ENCODE measurements at regions not wholly inside any gene's neighbourhood (a gene's known extent, or its start where the extent isn't known, plus 50 kb on each side); places are given as distances from the start of the nearest gene placed in this dataset.

DNA sequence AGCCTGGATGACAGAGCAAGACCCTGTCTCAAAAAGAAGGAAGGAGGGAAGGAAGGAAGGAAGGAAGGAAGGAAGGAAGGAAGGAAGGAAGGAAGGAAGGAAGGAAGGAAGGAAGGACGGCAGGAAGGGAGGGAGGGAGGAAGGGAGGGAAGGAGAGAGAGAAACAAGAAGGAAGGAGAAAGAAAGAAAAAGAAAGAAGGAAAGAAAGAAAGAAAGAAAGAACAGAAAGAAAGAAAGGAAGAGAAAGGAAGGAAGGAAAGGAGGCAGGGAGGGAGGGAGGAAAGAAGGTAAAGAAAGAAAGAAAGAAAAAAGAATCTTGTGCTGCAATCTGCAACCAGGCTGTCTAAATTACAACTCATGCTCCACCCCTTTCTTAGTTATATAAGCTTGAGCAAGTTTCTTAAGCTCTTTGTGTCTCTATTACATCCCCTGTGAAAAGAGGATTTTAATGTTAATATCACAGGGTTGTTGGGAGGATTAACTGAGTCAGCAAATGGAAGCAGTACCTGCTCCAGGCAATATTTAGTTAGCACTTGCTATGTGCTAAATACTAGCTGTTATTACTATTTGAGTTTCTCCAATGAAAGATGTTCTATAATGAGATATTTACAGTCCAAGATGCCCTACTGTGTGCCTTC is 917.9 kb upstream of the AUTS2 start:
- Histone ChIP-seq H3K9me3 (ENCODE audit: control insufficient read depth in 2 of 2, insufficient read depth in 1 of 2, low read depth in 1 of 2, low read length in 1 of 2) (peaks cover 0 to 5% of the 10 kb centered on the region in 2 donors), H3K27ac (ENCODE audit: low read depth in 1 of 3, low read length in 2 of 3) (no peak overlapping the region), H3K27me3 (ENCODE audit: control insufficient read depth in 3 of 3, insufficient read depth in 3 of 3, low read length in 3 of 3) (no peaks in the 10 kb centered on the region), H3K4me3 (ENCODE audit: low read depth in 1 of 3, low read length in 3 of 3) (no peak overlapping the region), H3K4me1 (ENCODE audit: control insufficient read depth in 3 of 3, insufficient read depth in 2 of 3, low read depth in 1 of 3, low read length in 2 of 3) (no peaks in the 10 kb centered on the region), H3K36me3 (ENCODE audit: control insufficient read depth in 3 of 3, insufficient read depth in 2 of 3, low read depth in 1 of 3, low read length in 3 of 3) (no peaks in the 10 kb centered on the region)
- 65 to 69% (median 65%) methylated on average over 1 of the region's 1 CpG for WGBS, 3 donors
- DNase-seq (no peak), FAIRE-seq (no peak)

DNA sequence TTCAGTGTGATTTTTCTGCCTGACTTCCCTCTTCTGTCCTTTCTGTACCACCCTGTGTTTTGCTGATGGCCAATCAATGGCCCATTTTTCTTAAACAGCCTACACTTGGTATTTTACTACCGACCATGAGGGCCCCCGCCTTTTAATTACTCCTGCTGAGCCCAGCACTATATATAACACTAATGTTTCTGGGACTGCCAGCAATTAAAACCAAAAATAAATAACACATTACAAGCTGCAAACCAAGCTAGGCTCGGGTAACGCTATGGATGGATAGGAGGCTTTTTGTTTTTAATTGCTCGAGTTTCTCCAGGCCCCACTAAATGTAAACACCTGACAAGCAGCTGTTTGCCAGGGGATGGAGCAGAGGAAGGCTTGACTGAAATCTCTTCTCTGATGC is 915.4 kb upstream of the AUTS2 start:
- Histone ChIP-seq H3K27me3 (ENCODE audit: control insufficient read depth in 3 of 3, insufficient read depth in 3 of 3, low read length in 3 of 3) (no peaks in the 10 kb centered on the region), H3K4me1 (ENCODE audit: control insufficient read depth in 3 of 3, insufficient read depth in 2 of 3, low read depth in 1 of 3, low read length in 2 of 3) (no peaks in the 10 kb centered on the region), H3K9me3 (ENCODE audit: control insufficient read depth in 2 of 2, insufficient read depth in 1 of 2, low read depth in 1 of 2, low read length in 1 of 2) (peaks cover 0 to 5% of the 10 kb centered on the region in 2 donors), H3K27ac (ENCODE audit: low read depth in 1 of 3, low read length in 2 of 3) (no peak overlapping the region), H3K36me3 (ENCODE audit: control insufficient read depth in 3 of 3, insufficient read depth in 2 of 3, low read depth in 1 of 3, low read length in 3 of 3) (no peaks in the 10 kb centered on the region), H3K4me3 (ENCODE audit: low read depth in 1 of 3, low read length in 3 of 3) (no peak overlapping the region)
- DNase-seq = no peak
- WGBS, 3 donors = 42 to 52% (median 51%) methylated on average over 5 of the region's 5 CpGs
- FAIRE-seq = no peak

DNA sequence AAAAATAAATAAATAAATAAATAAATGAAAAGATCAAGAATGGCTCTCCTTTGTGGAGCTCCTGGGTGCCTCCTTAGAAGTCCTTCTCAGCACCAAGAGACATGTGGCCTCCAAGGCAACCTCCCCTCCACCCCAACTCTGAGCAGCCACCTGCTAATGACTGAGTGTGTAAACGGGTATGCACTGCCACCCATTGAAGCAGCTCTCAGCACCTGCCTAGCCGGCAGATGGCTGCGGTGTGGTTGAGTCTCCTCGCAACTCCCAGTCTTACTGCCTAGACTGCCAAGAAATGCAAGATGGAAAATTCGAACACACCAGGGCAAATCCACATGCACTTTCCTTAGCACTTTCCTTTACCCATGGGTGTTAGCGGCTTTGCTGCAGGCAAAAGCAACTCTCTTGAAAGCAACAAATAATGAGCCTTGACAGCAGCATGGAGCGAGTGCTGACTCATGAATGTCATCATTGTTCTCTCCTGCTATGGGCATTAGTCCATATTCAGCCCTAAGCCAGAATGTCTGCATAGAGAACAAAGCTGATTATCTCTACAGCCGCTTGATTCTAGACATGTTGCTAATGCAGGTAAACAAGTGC is 913.9 kb upstream of the AUTS2 start:
- Histone ChIP-seq H3K36me3 (ENCODE audit: control insufficient read depth in 3 of 3, insufficient read depth in 2 of 3, low read depth in 1 of 3, low read length in 3 of 3) (no peaks in the 10 kb centered on the region), H3K9me3 (ENCODE audit: control insufficient read depth in 2 of 2, insufficient read depth in 1 of 2, low read depth in 1 of 2, low read length in 1 of 2) (peaks cover 0 to 5% of the 10 kb centered on the region in 2 donors), H3K4me1 (ENCODE audit: control insufficient read depth in 3 of 3, insufficient read depth in 2 of 3, low read depth in 1 of 3, low read length in 2 of 3) (no peaks in the 10 kb centered on the region), H3K27me3 (ENCODE audit: control insufficient read depth in 3 of 3, insufficient read depth in 3 of 3, low read length in 3 of 3) (no peaks in the 10 kb centered on the region), H3K4me3 (ENCODE audit: low read depth in 1 of 3, low read length in 3 of 3) (no peak overlapping the region), H3K27ac (ENCODE audit: low read depth in 1 of 3, low read length in 2 of 3) (no peak overlapping the region)
- DNase-seq (no peak), FAIRE-seq (no peak)
- 85 to 88% (median 87%) methylated on average over 8 of the region's 8 CpGs for WGBS, 3 donors

DNA sequence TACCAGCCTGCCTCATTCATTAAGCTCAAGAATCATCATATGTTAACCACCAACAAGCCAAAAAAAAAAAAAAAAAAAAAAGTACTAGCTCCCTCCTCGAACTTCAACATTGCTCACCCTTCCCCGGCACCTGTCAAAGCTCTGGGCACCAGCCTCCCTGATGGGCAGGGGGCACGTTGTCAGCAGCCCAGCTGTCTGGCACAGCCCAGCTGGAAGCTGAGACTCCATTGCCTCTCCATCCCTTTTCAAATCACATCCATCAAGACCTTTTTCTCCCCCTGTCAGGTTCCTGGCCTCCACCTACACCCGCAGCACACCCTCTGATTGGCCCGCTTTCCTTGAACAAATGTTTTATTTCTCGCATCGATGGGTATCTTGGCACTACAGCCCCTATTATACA is 913.3 kb upstream of the AUTS2 start:
- no peak for DNase-seq
- H3K4me3 ChIP-seq (ENCODE audit: low read depth in 1 of 3, low read length in 3 of 3) = no peak overlapping the region
- no peaks in the 10 kb centered on the region for H3K36me3 ChIP-seq (ENCODE audit: control insufficient read depth in 3 of 3, insufficient read depth in 2 of 3, low read depth in 1 of 3, low read length in 3 of 3)
- 89 to 95% (median 90%) methylated on average over 6 to 7 of the region's 7 CpGs for WGBS, 3 donors
- H3K27ac ChIP-seq (ENCODE audit: low read depth in 1 of 3, low read length in 2 of 3) = no peak overlapping the region
- no peaks in the 10 kb centered on the region for H3K27me3 ChIP-seq (ENCODE audit: control insufficient read depth in 3 of 3, insufficient read depth in 3 of 3, low read length in 3 of 3)
- FAIRE-seq = no peak
- peaks cover 0 to 5% of the 10 kb centered on the region in 2 donors for H3K9me3 ChIP-seq (ENCODE audit: control insufficient read depth in 2 of 2, insufficient read depth in 1 of 2, low read depth in 1 of 2, low read length in 1 of 2)
- H3K4me1 ChIP-seq (ENCODE audit: control insufficient read depth in 3 of 3, insufficient read depth in 2 of 3, low read depth in 1 of 3, low read length in 2 of 3) = no peaks in the 10 kb centered on the region

DNA sequence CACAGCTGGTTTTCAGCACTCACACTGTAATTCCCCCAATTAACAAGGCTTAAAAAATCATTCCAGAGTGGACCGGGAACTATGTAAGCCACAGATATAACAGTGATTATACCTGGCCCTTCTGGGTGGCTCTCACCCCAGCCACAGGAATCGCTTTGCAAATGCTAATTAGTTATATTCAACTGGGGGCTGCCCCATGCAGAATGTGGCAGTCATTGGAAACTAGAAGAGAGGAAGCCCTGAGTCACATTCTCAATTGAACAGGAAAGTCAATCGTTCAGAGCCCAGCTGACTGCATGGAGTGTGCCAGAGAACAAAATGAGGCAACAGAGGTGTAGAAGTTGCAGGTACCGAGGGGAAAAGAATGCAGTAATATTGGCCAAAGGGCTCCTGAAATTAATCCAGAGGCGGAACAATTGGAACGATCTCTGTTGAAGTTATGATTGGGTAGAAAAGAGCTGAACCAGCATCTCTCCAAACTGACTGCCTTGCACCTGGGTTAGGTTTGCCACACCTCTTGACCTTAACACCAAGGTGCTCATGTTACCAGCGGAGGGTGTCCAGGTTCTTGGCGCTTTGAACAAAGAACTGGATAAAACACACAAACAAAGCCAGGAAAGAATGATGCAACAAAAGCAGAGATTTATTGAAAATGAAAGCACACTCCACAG is 909.7 kb upstream of the AUTS2 start:
- no peak overlapping the region for H3K27ac ChIP-seq (ENCODE audit: low read depth in 1 of 3, low read length in 2 of 3)
- no peak overlapping the region for H3K4me3 ChIP-seq (ENCODE audit: low read depth in 1 of 3, low read length in 3 of 3)
- no peaks in the 10 kb centered on the region for H3K27me3 ChIP-seq (ENCODE audit: control insufficient read depth in 3 of 3, insufficient read depth in 3 of 3, low read length in 3 of 3)
- WGBS, 3 donors = 21 to 58% (median 38%) methylated on average over 8 of the region's 8 CpGs
- DNase-seq (no peak), FAIRE-seq (no peak)
- no peaks in the 10 kb centered on the region for H3K4me1 ChIP-seq (ENCODE audit: control insufficient read depth in 3 of 3, insufficient read depth in 2 of 3, low read depth in 1 of 3, low read length in 2 of 3)
- no peaks in the 10 kb centered on the region for H3K36me3 ChIP-seq (ENCODE audit: control insufficient read depth in 3 of 3, insufficient read depth in 2 of 3, low read depth in 1 of 3, low read length in 3 of 3)
- H3K9me3 ChIP-seq (ENCODE audit: control insufficient read depth in 2 of 2, insufficient read depth in 1 of 2, low read depth in 1 of 2, low read length in 1 of 2) = peaks cover 0 to 8% of the 10 kb centered on the region in 2 donors

DNA sequence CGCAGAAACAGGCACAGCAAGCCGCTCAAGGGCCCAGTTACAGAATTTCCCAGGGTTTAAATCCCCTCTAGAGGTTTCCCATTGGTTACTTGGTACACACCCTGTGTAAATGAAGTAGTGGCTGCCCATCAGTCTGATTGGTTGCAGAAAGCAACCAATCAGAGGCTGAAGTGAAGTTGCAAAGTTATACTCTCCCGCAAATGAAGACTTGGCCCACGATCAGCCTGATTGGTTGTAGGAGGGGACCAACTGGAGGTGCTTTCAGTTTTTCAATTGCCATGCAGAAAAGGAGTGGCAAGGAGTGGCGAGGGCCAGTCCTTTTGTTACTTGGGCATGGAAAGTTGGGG is 909.2 kb upstream of the AUTS2 start:
- peaks cover 0 to 9% of the 10 kb centered on the region in 2 donors for H3K9me3 ChIP-seq (ENCODE audit: control insufficient read depth in 2 of 2, insufficient read depth in 1 of 2, low read depth in 1 of 2, low read length in 1 of 2)
- no peak overlapping the region for H3K27ac ChIP-seq (ENCODE audit: low read depth in 1 of 3, low read length in 2 of 3)
- no peaks in the 10 kb centered on the region for H3K4me1 ChIP-seq (ENCODE audit: control insufficient read depth in 3 of 3, insufficient read depth in 2 of 3, low read depth in 1 of 3, low read length in 2 of 3)
- 19 to 71% (median 37%) methylated on average over 5 of the region's 5 CpGs for WGBS, 3 donors
- no peaks in the 10 kb centered on the region for H3K27me3 ChIP-seq (ENCODE audit: control insufficient read depth in 3 of 3, insufficient read depth in 3 of 3, low read length in 3 of 3)
- no peak overlapping the region for H3K4me3 ChIP-seq (ENCODE audit: low read depth in 1 of 3, low read length in 3 of 3)
- no peaks in the 10 kb centered on the region for H3K36me3 ChIP-seq (ENCODE audit: control insufficient read depth in 3 of 3, insufficient read depth in 2 of 3, low read depth in 1 of 3, low read length in 3 of 3)
- peak in 1 of 2 donors; percentile 74 for DNase-seq
- FAIRE-seq = no peak

DNA sequence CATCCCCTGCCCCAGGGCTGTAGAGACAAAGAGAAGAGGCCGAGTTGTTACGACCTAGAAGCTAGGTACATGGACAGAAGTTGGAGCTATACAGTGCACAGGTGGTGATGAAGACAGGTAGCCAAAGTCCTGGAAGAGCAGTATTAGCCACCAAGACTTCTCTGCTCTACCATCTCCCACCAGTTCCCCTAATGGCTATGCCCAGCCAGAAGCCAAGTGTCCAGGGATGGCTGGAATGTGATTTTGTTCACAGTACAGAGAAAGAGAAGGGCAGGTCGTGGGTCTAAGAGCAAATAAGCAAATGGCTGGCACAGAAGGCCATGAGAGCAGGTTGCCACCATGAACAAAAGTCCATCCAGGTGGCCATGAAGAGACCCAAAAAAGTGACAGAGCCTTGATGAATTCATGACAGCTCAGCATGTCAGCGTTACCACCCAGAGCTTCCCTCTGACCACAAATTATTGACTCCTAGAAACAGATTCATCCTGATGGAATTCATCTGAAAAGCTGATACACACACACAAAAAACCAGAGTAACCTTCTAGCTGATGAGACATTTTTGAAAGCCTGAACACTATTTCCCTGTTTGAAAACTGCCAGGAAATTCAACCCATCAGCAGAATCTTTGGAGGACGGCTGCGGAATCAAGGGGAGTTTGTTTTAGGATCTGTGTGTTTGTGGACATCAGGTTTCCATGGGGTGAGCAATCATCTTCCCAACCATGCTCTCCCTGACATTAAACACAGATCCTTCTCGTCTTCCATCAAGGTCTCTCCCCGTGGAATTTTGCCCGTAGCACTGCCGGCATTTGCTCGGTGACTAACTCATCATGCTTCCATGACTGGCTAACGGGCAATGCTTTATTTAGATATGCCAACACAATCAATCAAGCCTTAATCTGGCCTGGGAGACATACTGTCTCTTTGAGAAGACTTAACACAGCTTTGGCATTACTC is 906.7 kb upstream of the AUTS2 start:
- Histone ChIP-seq H3K27ac (ENCODE audit: low read depth in 1 of 3, low read length in 2 of 3) (no peak overlapping the region), H3K9me3 (ENCODE audit: control insufficient read depth in 2 of 2, insufficient read depth in 1 of 2, low read depth in 1 of 2, low read length in 1 of 2) (peaks cover 0 to 4% of the 10 kb centered on the region in 2 donors), H3K36me3 (ENCODE audit: control insufficient read depth in 3 of 3, insufficient read depth in 2 of 3, low read depth in 1 of 3, low read length in 3 of 3) (no peaks in the 10 kb centered on the region), H3K4me1 (ENCODE audit: control insufficient read depth in 3 of 3, insufficient read depth in 2 of 3, low read depth in 1 of 3, low read length in 2 of 3) (no peaks in the 10 kb centered on the region), H3K27me3 (ENCODE audit: control insufficient read depth in 3 of 3, insufficient read depth in 3 of 3, low read length in 3 of 3) (no peaks in the 10 kb centered on the region), H3K4me3 (ENCODE audit: low read depth in 1 of 3, low read length in 3 of 3) (no peak overlapping the region)
- DNase-seq = no peak
- no peak for FAIRE-seq
- 72 to 82% (median 81%) methylated on average over 12 of the region's 12 CpGs for WGBS, 3 donors

DNA sequence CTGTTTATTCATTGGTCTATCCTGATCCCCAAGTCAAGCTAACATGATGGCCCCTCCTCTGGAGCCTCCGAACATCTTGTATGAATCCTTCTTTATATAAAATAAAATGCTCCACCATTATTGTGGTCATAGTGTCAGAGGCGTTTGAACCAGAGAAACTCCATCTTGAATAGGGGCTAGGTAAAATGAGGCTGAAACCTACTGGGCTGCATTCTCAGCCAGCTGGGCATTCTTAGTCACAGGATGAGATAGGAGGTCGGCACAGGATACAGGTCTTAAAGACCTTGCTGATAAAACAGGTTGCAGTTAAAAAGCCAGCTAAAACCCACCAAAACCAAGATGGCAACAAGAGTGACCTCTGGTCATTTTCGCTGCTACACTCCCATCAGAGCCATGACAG is 905.8 kb upstream of the AUTS2 start:
- Histone ChIP-seq H3K27ac (ENCODE audit: low read depth in 1 of 3, low read length in 2 of 3) (no peak overlapping the region), H3K27me3 (ENCODE audit: control insufficient read depth in 3 of 3, insufficient read depth in 3 of 3, low read length in 3 of 3) (no peaks in the 10 kb centered on the region), H3K4me1 (ENCODE audit: control insufficient read depth in 3 of 3, insufficient read depth in 2 of 3, low read depth in 1 of 3, low read length in 2 of 3) (no peaks in the 10 kb centered on the region), H3K36me3 (ENCODE audit: control insufficient read depth in 3 of 3, insufficient read depth in 2 of 3, low read depth in 1 of 3, low read length in 3 of 3) (no peaks in the 10 kb centered on the region), H3K4me3 (ENCODE audit: low read depth in 1 of 3, low read length in 3 of 3) (no peak overlapping the region), H3K9me3 (ENCODE audit: control insufficient read depth in 2 of 2, insufficient read depth in 1 of 2, low read depth in 1 of 2, low read length in 1 of 2) (peaks cover 0 to 4% of the 10 kb centered on the region in 2 donors)
- DNase-seq (no peak), FAIRE-seq (no peak)
- 87 to 88% (median 88%) methylated on average over 4 of the region's 4 CpGs for WGBS, 3 donors

Measured in small intestine (tissue), 7 donors.